Neural progenitor cell (in vitro differentiated cells): ENCODE measurements at regions not wholly inside any gene's neighbourhood (a gene's known extent, or its start where the extent isn't known, plus 50 kb on each side); places are given as distances from the start of the nearest gene placed in this dataset.

ENCODE experiments used
- CTCF ChIP-seq: fragments of 200-600 bp; sonication (generic); IDR thresholded peaks from 2 replicates; pipeline ENCODE4 v1.5.1; 2017; ENCODE audit warnings: antibody characterized with exemption, mild to moderate bottlenecking
- EZH2 ChIP-seq: fragments of 200-600 bp; sonication (generic); IDR thresholded peaks from 2 replicates; pipeline ENCODE4 v1.6.1; 2017; ENCODE audit warnings: antibody characterized with exemption, mild to moderate bottlenecking, moderate library complexity

- TF ChIP-seq EZH2 (no peak), CTCF (no peak)
These were observed 385.8 kb downstream of the PPARGC1A start for GRCh38 chr4:23504083-23504482.
